ENCODE measurements at regions not wholly inside any gene's neighbourhood (a gene's known extent, or its start where the extent isn't known, plus 50 kb on each side); places are given as distances from the start of the nearest gene placed in this dataset.

DNA sequence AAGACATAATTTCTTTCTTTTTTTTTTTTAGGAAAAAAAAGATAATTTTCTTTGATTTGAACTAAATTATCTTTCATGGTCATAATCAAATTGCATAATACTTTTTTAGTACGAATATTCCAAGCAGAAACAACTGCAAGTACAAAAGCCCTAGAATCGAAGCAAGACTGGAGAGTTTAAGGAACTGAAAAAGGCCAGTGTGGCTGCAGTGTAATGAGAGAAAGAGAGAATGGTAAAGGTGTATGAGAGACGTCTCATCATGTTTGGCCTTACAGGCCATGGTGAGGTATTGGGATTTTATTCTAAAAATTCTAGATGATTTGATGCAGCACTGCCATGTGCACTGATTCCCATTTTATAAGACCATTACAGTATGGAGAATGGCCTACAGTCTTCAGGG lies 180.9 kb downstream of the SUCNR1 start:
- DNase-seq (ENCODE audit: low read depth) = no peak

DNA sequence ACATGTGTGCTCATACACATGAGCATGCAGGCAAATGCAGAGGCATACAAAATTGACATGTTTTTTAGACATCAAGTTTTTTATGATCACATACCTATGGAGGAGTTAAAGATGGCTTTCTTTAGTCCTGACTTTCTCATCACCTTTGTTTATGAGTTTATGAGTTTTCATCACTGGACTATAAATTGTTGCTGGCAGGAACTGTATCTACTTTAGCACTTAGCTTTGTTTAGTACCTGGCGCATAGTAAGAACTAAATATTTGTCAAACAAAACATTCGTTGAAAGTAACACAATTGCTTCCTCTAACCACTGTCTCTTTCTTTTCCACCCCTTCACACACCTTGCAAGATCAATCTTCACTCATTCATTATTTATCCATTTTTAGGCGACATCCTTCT lies 182.6 kb downstream of the SUCNR1 start:
- DNase-seq (ENCODE audit: low read depth) = no peak

DNA sequence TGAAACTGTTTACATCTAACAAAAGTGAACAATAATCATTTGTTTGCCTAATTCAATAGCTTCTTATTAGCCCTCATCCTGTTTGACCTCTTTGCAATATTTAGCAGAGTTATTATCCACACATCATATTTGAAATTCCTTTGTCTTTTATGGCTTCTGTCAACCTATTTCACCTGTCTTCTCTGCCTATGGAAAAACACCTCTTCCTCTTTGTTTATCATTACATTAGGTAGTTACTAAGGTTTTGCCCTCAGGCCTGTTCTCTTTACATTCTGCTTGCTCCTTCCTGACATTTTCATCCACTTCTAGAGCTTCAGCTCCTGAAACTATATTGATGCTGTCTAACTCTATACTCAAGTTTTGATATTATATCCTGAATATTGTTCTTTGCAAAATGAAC lies 183.0 kb downstream of the SUCNR1 start:
- DNase-seq (ENCODE audit: low read depth) = no peak

DNA sequence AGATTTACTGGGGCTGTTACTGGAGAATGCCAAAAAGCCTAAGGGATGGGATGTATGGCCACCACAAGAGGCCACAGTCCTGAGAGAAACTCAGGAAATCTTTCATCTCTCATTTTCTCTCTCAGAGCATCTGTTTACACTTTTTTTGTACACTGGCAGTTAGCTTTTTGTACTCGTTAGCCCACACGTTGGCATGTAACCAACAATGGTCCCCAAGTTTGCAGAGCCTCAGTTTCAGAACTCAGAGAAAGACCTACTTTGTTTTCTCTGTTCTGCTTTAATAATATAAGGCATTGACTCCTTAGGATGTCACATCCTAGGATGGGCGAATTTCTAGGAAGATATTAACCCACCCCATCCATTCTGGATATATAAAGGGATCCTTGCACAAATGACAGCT lies 183.5 kb downstream of the SUCNR1 start:
- DNase-seq (ENCODE audit: low read depth) = no peak

DNA sequence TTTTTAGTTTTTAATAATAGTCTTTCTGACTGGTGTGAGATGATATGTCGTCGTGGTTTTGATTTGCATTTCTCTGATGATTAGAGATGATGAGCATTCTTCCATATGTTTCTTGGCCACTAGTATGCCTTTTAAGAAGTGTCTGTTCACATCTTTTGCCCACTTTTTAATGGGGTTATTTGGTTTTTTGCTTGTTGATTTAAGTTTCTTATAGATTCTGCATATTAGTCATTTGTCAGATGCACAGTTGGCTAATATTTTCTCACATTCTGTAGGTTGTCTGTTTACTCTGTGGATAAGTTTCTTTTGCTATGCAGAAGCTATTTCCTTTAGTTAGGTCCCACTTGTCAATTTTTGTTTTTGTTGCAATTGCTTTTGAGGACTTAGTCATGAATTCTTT lies 185.4 kb downstream of the SUCNR1 start:
- no peak for DNase-seq (ENCODE audit: low read depth)

DNA sequence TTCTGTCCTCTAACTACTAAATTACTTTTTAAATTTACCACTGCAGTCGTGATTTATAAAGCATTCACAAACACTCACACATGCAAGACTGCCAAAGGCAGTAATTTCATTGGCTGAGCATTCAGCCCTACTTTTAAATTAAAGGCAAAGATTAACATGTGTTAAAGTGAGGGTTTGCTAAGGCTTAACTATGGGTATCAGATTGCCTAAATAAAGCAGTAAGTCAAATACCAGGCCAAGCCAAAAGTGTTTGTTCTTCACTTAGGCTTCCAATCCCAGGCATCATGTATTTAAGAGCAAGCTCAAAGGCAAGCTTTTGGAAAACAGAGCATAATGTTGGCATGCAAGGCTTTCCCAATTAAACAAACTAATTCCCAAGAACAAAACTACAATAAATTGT lies 187.3 kb downstream of the SUCNR1 start:
- no peak for DNase-seq (ENCODE audit: low read depth)

DNA sequence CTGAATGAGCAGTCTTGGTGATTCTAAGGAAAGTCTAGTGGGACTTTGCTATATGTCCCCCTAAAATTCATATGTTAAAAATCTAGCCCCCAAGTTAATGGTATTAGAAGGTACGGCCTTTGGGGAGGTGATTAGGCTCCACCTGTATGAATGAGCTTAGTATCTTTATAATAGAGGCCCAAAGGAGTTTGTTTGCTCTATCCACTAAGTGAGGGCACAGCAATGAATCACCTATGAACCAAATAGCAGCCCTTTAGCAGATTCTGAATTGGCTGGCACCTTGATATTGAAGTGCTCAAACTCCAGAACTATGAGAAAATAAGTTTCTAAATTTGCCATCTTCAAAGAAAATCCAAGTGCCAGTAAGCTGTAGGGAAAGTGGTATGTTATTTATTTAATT lies 187.9 kb downstream of the SUCNR1 start:
- no peak for DNase-seq (ENCODE audit: low read depth)

DNA sequence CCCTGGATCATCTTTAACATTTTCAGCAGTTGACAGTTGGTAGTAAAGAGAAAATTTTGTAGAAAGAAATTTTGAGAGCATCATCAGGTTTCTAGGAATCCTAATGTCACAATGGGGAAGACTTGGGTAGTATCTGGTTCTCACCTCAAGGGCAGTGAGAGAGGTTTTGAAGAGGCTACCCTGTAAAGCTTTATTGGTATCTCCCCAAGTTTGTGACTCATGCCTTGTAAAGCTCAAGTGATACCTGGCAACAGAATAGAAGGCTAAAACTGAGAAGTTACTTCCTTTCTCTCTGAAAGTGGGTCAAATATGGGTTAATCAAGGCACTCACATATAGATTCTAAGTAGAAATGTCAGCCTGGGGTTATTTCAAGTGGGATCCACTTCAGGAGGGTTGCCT lies 196.4 kb downstream of the SUCNR1 start:
- DNase-seq (ENCODE audit: low read depth) = no peak

DNA sequence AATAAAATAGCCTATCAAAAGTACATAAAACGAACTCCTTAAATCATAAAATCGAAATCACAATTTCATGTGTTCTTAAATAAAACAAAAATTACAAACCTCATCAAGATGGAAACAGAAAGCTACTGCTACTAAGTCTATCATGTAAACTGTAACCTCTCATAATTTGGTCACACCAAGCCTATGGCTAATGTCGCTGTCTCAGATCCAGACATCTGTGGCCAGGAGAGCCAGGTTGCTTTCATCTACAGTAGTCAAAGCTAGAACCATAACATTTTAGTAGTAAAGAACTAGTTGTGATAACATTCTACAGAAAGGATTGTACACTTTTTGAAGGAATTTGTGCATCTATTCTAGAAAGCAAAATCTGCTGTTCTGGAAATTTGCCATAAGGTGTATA lies 197.4 kb upstream of the MBNL1 start:
- no peak for DNase-seq (ENCODE audit: low read depth)

DNA sequence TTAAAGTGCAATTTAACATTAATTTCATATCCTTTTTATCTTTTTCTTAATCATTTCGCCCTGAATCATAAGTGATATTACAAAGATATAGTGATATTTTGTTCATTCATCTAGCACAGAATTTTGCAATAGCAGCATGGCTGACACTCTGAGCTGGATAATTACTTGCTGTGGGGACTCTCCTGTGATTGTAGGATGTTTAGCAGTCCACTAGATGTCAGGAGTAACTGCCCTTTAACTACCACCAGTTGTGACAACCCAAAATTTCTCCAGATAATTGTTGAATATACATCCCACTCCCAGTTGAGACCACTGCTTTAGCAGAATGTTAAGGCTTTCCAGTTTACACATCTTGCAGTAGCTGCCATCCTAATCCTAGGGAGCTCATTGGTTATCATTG lies 196.8 kb upstream of the MBNL1 start:
- no peak for DNase-seq (ENCODE audit: low read depth)

DNA sequence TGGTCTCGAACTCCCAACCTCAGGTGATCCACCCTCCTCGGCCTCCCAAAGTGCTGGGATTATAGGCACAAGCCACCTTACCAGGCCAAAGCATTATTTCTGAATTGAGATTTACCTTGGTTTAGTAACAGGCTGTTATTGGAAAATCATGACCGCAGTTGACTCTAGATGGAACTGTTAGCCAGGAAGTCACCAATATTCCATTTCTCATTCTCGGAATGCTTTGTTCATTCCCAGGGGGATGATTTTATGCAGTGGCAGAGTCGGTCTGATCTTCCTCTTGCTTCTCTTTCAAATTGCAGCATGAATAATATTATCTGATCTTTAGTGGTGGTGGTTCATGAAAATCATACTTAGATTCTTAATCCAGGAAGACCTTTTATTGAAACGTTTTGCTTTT lies 195.5 kb upstream of the MBNL1 start:
- DNase-seq (ENCODE audit: low read depth) = no peak

DNA sequence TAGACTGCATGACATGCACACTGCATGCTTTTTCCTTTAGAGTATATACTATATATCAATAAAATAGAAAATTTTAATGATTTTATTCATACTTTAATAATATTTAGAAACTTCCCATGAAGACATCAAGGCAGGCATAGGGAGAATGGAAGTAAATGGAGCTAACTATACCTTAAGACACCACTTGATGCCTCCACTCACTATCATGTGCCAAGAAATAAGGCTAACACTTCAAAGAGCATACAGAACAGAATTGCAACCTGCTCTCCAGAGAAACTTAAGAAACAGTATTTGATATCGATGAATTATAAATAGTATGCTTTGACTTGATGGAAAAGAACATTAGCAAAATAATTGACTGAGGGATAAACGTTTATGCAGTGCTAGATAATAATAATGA lies 192.6 kb upstream of the MBNL1 start:
- no peak for DNase-seq (ENCODE audit: low read depth)

DNA sequence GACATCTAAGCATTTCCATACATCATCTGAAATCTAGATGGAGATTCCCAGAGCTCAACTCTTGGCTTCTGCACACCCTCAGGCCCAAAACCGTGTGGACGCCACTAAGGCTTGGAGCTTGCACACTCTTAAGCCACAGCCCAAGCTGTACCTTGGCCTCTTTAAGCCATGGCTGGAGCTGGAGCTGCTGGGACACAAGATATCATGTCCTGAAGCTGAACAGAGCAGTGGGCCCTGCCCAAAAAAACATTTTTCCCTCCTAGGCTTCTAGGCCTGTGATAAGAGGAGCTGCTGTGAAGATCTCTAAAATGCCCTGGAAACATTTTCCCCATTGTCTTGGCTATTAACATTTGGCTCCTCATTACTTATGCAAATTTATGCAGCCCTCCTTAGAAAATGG lies 188.7 kb upstream of the MBNL1 start:
- no peak for DNase-seq (ENCODE audit: low read depth)

DNA sequence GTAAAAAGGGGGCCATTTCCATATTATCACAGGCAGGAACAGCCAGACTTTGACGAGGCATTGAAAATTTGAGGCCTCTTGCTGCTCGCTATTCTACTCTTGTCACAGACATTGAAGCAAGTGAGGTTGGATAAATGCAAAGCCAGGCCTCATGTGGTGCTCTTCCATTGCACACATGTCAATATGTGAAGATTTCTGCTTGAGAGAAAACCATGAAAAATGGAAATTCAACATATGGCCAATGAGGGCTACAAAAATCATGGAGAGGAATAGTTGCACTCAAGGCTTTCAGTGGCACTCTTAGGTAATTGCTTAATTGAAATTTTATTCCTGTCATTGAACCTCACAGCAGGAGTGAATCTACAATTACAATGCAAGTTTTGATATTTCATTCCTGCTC lies 185.6 kb upstream of the MBNL1 start:
- no peak for DNase-seq (ENCODE audit: low read depth)

DNA sequence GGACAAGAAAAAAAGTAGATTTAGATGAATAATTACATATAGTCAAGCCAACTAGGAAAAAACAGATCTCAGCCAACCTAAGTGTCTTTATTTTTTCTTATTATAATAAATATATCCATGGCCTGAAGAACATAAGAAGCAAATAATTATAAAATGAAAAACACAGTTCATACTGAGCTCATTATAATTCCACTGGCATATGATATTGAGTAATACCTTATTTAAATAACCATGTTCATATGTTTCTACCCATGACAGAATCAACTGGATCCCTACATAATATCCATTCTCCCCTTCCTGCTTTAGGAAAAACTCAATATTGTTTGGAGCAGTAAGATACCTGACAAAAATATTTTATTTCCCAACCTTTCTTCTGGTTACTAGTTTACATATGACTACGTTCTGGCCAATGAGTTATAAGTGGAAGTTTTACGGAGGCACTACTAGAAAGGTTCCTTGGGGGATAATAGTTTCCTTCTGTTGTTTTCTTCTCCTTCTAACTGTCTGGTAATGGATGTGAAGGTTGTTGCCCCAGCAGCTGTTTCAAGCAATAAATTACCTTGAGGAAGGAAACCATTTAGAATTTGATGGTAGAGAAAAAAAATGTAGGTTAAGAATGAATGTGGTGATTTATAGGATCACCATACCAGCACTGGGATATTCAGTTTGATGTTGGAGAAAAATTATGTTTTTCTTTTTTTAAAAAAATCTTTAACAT lies 184.1 kb upstream of the MBNL1 start:
- DNase-seq (ENCODE audit: low read depth) = no peak

DNA sequence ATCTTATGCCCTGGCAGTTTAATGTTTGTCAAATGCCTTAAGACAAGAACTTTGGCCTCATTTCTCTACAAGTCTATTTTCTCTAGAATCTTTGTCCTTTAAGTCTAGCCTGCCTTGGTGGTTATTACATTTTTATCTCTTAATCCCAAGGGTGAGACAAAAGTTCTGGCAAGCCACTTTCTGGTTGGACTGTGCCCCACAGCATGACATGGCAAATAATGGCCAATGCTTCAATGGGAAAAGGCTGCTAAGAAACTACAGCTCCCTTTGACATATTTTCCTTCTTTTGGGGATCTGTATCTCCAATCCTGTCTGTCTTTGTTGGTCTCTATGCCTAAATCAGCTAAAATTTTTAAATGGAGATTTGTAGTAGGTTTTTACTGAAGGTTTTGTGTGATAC lies 181.6 kb upstream of the MBNL1 start:
- DNase-seq (ENCODE audit: low read depth) = no peak

DNA sequence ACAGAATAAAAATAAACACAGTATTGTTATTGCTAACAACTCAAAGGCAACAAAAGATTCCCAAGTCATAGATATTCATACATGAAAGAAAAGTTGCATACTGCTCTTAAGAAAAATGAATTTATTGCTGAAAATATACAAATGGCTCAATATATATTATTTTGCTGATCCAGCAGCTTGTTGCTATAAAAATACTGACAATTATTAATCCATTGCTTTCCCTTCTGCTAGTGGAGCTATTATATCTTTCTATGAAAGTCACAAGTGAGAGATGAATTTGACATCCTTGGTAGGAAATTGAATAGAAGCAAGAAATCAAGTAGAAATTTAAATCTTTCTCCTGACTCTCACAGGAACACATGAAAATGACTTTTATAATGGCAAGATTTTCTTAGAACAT lies 179.2 kb upstream of the MBNL1 start:
- DNase-seq (ENCODE audit: low read depth) = no peak

DNA sequence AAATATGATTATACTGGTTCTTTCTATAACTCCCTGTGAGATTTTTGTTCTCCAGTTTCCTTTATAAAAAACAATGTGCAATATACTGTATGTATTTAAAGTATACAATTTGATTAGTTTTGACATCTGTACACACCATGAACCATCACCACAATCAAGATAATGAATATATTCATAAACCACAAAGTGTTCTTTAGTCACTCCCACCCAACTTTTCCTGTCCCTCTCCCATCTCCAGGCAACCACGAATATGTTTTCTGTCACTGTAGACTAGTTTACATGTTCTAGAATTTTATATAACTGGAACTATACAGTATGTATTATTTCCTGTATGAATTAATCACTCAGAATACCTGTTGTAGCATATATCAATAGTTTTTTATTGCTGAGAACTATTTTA lies 177.0 kb upstream of the MBNL1 start:
- no peak for DNase-seq (ENCODE audit: low read depth)

DNA sequence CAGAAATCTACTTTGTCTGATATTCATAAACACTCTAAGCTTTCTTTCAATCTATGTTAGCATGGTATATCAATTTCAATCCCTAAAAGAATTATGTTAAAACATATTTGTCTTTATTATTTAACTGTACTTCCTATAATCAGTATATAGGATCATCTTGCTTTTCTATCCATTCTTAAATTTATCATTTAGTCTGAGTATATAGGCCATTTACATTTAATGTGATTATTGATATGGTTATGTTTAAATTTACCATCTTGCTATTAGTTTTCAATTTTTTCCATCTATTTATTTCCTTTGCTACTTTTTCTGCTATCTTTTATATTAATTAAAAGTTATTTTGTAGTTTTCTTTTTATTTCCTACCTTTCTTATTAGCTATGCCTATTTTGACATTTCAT lies 174.8 kb upstream of the MBNL1 start:
- no peak for DNase-seq (ENCODE audit: low read depth)

DNA sequence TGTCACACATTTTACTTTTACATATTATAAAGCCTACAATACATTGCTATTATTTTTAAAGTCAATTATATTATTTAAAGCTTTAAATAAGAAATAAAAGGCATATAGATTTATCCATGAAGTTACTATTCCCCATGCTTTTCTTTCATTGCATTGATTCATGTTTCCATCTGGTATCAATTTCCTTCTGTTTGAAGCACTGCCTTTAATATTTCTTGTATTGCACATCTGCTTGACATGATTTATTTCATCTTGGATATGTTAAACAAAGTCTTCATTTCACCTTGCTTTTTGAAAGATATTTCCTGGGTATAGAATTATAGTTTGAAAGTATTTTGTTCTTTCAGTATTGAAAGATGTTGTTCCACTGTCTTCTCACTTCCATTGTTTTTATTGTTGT lies 174.3 kb upstream of the MBNL1 start:
- no peak for DNase-seq (ENCODE audit: low read depth)

DNA sequence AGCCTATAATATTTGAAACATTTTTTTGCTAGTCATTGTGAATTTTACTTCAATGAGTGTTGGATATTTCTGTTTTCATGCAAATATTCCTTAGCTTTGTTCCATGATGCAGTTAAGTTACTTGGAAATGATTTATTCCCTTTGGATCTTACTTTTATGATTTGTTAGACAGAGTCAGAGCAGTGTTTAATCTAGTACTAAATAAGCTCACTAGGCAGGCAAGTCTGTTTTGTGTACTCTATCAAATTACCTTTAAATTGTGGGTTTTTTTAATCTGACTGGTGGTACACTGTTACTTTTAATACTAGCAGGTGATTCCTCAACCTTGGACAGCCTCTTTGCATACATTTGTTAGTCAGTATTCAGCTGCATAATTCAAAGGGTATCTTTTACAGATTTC lies 173.3 kb upstream of the MBNL1 start:
- no peak for DNase-seq (ENCODE audit: low read depth)

DNA sequence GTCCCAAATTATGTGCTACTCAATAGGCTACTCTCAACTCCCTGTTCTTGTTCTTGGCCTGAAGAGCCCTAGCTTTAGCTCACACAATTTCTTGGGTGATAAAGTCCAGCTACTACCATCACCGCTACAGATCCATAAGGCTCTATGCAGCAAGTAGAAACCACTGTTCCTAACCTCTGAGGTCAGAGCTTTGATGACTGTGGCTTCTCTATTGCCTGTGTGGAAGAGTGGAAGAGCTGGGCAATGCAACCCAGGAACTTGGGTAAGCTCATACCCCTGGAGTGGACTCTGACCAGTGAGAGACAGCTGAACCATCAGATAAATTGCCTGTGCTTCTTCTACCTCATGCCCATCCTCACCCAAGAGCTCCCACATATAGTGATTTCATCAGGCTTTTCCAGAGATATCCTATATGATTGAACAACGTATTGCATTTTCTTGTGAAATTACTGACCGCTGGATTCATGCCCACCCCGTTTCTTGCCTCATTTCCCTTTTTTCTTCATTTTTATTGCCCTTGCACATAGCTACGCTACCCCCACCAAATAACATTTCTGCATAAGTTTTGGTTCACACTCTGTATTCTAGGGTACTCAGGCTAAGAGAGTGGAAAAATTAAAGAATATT lies 172.3 kb upstream of the MBNL1 start:
- no peak for DNase-seq (ENCODE audit: low read depth)

DNA sequence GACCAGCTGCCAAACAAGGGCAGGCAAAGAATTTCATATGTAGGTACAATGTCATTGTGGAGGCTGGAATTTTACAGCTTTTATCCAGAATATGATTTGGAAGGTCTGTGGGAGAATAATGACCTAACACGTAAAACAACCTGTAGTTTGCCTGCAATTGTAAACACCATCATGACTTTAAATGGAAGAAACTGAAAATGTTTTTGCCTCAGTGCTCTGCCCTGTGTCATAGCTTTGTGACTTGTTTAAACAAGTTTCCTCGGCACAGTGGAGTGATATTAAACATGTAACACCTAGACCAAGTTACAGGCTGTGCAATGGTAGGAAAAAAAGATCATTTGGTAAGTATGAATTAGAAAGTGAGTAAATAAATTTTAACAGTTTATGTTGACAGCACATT lies 171.6 kb upstream of the MBNL1 start:
- DNase-seq (ENCODE audit: low read depth) = no peak

DNA sequence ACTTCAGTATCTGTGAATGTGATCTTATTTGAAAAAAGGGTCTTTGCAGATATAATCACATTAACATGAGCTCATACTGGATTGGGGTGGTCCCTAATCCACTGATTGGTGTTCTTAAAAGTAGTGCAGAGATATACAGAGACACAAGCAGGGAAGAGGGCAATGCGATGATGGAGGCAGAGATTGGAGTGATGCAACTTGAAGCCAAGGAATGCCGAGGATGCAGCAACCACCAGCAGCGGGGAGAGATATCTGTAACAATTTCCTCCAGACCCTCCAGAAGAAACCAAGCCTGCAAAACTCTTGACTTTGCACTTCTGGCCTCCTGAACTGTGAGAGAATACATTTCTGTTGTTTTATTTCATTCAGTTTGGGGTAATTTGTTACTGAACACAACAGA lies 171.0 kb upstream of the MBNL1 start:
- no peak for DNase-seq (ENCODE audit: low read depth)
